ENCODE measurements at regions not wholly inside any gene's neighbourhood (a gene's known extent, or its start where the extent isn't known, plus 50 kb on each side); places are given as distances from the start of the nearest gene placed in this dataset.

DNA sequence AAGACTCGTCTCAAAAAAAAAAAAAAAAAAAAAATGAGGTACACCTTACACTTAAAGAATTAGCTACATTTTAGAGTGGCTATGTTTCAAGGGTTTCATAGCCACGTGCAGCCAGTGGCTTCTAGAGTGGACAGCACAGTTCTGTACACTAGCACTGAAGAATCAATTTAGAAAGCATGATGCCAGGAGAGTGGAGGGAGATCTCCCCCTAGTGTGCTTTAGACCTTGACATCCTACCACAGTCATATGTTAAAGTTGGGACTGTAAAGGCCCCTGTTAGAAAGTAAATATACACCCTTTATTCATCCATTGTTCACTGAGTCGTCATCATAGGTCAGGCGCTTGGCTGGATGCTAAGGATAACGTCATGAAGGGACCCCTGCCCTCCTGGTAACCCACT is 179.4 kb downstream of the QDPR start:
- TF ChIP-seq, protein P1, sequence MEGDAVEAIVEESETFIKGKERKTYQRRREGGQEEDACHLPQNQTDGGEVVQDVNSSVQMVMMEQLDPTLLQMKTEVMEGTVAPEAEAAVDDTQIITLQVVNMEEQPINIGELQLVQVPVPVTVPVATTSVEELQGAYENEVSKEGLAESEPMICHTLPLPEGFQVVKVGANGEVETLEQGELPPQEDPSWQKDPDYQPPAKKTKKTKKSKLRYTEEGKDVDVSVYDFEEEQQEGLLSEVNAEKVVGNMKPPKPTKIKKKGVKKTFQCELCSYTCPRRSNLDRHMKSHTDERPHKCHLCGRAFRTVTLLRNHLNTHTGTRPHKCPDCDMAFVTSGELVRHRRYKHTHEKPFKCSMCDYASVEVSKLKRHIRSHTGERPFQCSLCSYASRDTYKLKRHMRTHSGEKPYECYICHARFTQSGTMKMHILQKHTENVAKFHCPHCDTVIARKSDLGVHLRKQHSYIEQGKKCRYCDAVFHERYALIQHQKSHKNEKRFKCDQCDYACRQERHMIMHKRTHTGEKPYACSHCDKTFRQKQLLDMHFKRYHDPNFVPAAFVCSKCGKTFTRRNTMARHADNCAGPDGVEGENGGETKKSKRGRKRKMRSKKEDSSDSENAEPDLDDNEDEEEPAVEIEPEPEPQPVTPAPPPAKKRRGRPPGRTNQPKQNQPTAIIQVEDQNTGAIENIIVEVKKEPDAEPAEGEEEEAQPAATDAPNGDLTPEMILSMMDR (IDR thresholded peaks at IDR 0.05; ENCODE audit: borderline replicate concordance, insufficient read depth, low read depth, low read length): no peak
- H3K4me3 ChIP-seq (ENCODE audit: low read depth, low read length): no peak overlapping the region

DNA sequence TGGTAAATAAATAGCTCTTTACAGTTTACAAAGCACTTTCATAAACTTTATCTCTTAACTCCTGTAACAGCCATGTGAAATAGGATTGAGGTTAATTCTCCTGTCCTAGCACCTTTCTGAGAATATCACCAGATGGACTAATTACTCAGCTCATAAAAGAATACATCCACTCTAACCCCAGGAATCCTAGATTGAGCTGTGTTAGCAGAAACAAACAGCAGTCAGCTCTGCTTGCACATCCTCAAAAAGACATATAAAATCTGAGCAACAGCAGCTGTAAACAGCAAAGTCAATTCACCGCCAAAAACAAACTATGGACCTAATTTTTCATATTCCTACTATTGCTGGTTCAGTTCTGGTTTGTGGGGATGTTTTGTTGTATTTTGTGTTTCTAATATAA is 182.8 kb downstream of the QDPR start:
- TF ChIP-seq, protein P1 (IDR thresholded peaks at IDR 0.05; ENCODE audit: borderline replicate concordance, insufficient read depth, low read depth, low read length): no peak
- no peak overlapping the region for H3K4me3 ChIP-seq (ENCODE audit: low read depth, low read length)

DNA sequence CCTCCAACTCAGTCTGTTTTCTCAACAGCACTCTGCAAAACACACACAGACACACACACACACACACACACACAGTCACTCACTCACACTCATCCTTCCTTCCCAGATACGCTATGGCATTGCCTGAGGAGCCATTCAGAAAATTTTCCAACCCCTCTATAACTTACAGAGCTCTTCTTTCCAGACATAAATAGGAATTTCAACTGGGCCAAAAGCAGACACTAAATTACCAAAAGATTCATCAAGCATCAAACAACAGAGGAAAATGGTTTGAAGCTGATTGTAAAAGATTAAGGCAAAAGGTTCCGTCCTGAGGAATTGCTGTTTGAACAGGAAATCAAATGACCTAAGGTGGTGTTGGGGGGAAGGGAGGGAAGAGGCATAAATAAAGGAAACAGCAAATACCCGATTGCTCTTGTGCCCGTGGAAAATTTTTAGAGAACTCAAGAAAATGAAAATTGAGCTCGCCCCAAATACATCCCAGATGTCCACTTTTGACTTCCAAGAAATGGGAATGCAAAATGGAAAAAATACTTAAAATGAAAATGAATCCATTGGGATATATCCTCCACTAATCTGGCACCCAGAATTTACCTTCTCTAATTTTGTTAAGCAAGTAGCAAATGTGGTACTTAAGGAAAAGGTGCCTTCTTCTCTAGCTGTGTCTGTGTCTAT is 183.6 kb downstream of the QDPR start:
- no peak overlapping the region for H3K4me3 ChIP-seq (ENCODE audit: low read depth, low read length)
- TF ChIP-seq, protein P1 (IDR thresholded peaks at IDR 0.05; ENCODE audit: borderline replicate concordance, insufficient read depth, low read depth, low read length): no peak

DNA sequence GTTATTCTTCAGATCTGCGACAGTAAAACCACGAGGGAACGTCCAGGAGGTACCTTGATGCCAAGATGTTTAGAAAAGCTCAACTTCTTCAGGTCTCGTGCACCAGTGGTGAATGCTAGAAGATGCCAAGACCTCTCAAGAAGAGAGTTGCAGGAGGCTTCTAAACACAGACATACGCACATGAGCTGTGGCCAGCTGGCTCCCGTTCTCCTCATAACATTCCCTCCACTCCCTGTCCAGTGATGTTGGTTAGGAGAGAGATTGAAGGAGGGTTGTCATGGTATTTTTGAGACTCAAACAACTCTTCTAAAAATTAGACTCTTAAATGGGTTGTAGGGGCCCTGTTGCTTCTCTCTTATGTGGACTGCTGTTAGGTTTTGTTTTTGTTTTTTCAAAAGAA is 184.3 kb downstream of the QDPR start:
- no peak overlapping the region for H3K4me3 ChIP-seq (ENCODE audit: low read depth, low read length)
- TF ChIP-seq, protein P1 (IDR thresholded peaks at IDR 0.05; ENCODE audit: borderline replicate concordance, insufficient read depth, low read depth, low read length): no peak

DNA sequence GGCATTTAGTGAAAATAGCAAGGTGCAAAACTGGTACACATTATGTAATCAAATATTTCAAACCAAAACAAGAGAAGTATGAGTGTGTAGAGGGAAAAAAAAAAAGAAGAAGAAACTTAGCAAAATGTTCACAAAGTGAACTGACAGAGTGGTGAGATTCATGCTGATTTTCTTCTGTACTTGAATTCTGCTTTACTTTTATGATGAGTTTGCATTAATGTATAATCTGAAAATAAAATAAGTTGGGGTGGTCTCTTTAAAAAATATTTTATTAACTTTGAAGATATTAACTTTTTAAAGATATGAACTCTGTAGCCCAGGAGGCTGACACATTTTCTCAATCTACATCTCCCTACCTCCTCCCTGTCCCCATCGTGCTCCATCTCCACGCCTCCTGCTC is 185.1 kb downstream of the QDPR start:
- H3K4me3 ChIP-seq (ENCODE audit: low read depth, low read length): no peak overlapping the region
- TF ChIP-seq, protein P1 (IDR thresholded peaks at IDR 0.05; ENCODE audit: borderline replicate concordance, insufficient read depth, low read depth, low read length): no peak

DNA sequence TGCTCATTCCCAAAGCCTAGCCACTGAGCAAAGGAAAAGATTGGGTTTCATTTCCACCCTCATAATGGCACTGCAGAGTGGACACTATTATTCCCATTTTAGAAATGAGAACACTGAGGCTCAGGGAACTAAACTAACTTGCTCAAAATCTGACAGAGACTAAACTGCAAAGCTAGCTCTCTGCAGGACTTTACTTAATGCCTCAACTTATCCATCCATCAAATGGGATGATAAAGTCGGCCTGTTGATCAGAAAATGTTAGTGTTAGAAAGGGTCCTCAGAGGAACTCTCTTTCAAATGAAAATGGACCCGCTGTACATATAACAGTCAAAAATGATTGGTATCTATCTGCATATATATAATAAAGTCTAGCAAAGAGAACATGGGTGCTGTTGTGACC is 186.8 kb downstream of the QDPR start:
- no peak overlapping the region for H3K4me3 ChIP-seq (ENCODE audit: low read depth, low read length)
- TF ChIP-seq, protein P1 (IDR thresholded peaks at IDR 0.05; ENCODE audit: borderline replicate concordance, insufficient read depth, low read depth, low read length): no peak

DNA sequence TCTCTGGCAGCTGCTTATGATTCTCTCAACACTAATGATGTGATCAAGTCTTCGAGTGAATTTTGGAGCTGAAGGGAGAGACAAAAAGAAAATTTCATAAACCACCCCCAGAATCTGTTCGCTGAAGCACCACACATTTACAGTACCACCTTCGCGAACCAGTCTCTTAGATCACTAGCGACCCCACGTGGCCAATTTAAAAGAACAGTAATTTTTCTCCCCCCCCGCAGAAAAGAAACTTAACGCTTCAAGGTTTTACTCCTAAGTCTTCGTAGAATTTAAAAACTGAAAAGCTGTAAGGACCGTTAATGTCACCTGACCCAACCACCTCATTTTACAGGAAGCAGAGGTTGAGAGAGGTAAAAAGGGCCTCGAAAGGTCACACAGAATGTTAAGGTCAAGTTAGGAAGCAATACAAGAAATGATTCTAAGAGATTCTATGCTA is 187.5 kb downstream of the QDPR start:
- no peak overlapping the region for H3K4me3 ChIP-seq (ENCODE audit: low read depth, low read length)
- TF ChIP-seq, protein P1 (IDR thresholded peaks at IDR 0.05; ENCODE audit: borderline replicate concordance, insufficient read depth, low read depth, low read length): peak; percentile 44; the same call in 1 of the 2 replicates
